Esophagus muscularis mucosa (tissue), 4 donors: ENCODE measurements at regions not wholly inside any gene's neighbourhood (a gene's known extent, or its start where the extent isn't known, plus 50 kb on each side); places are given as distances from the start of the nearest gene placed in this dataset.

Source experiments
- CTCF ChIP-seq, 3 experiments: fragments of 200-600 bp in 2 of 3; fragments of 450-650 bp in 1 of 3; sonication (generic) in 2 of 3; IDR thresholded peaks; one replicate each; pipeline ENCODE4 v1.5.1; 2017 to 2019; ENCODE audit warnings: antibody characterized with exemption in 3 of 3, mild to moderate bottlenecking in 2 of 3, moderate library complexity in 1 of 3
- EP300 ChIP-seq: sonication (generic); formaldehyde crosslinking; IDR thresholded peaks from one replicate; pipeline ENCODE4 v1.6.1; 2017; ENCODE audit warnings: antibody characterized with exemption
- POLR2A ChIP-seq: fragments of 450-650 bp; IDR thresholded peaks from one replicate; pipeline ENCODE4 v1.6.1; 2017; ENCODE audit warnings: antibody characterized with exemption, moderate library complexity, mild to moderate bottlenecking, low read depth
- POLR2AphosphoS5 ChIP-seq, 2 donors: sonication (generic); formaldehyde crosslinking; IDR thresholded peaks; one replicate each; pipeline ENCODE4 v1.6.1; 2017; ENCODE audit warnings: antibody characterized with exemption in 2 of 2

GRCh38 chr3:184511741-184512140 lies 49.8 kb upstream of the EPHB3 start:
- no peak for TF ChIP-seq POLR2AphosphoS5 (IDR thresholded peaks at IDR 0.05)
- no peak for TF ChIP-seq CTCF (IDR thresholded peaks at IDR 0.05)
- TF ChIP-seq POLR2A: no peak
- no peak for TF ChIP-seq EP300
